ENCODE measurements at regions not wholly inside any gene's neighbourhood (a gene's known extent, or its start where the extent isn't known, plus 50 kb on each side); places are given as distances from the start of the nearest gene placed in this dataset.
"Not testable (repeated sequence)": the region's sequence is repeated elsewhere in the genome, so short reads cannot be mapped to it uniquely, and the experiment has no call there.

- TF ChIP-seq CTCF (IDR thresholded peaks at IDR 0.05; ENCODE audit: low read depth, low read length) (no peak), EZH2phosphoT487 (IDR thresholded peaks at IDR 0.05; ENCODE audit: low read depth) (no peak)
- Histone ChIP-seq H3K4me1 (ENCODE audit: low read length) (no peaks in the 10 kb centered on the region), H3K79me2 (ENCODE audit: low read length) (no peaks in the 10 kb centered on the region), H3K27ac (ENCODE audit: low read length) (no peak overlapping the region), H4K20me1 (ENCODE audit: insufficient read depth, low read length) (no peaks in the 10 kb centered on the region), H3K27me3 (ENCODE audit: low read depth, low read length) (no peaks in the 10 kb centered on the region), H3K9ac (ENCODE audit: low read length) (no peak overlapping the region), H3K4me2 (ENCODE audit: low read length) (no peak overlapping the region), H3K9me3 (ENCODE audit: insufficient read depth, low read length) (no peaks in the 10 kb centered on the region), H3K4me3 (ENCODE audit: low read length) (no peak overlapping the region), H3K36me3 (replicated peaks; ENCODE audit: low read depth, low read length) (no peaks in the 10 kb centered on the region), H2AFZ (ENCODE audit: low read depth, low read length) (no peak overlapping the region)
These were observed 356.8 kb downstream of the NR4A2 start for GRCh38 chr2:155975734-155976133.

GRCh38 chr2:155972916-155973315, 359.6 kb downstream of the NR4A2 start:
- Histone ChIP-seq H3K36me3 (replicated peaks; ENCODE audit: low read depth, low read length) (no peaks in the 10 kb centered on the region), H4K20me1 (ENCODE audit: insufficient read depth, low read length) (no peaks in the 10 kb centered on the region), H3K4me1 (ENCODE audit: low read length) (no peaks in the 10 kb centered on the region), H3K4me2 (ENCODE audit: low read length) (no peak overlapping the region), H3K79me2 (ENCODE audit: low read length) (no peaks in the 10 kb centered on the region), H3K27me3 (ENCODE audit: low read depth, low read length) (no peaks in the 10 kb centered on the region), H2AFZ (ENCODE audit: low read depth, low read length) (no peak overlapping the region), H3K4me3 (ENCODE audit: low read length) (no peak overlapping the region), H3K9me3 (ENCODE audit: insufficient read depth, low read length) (no peaks in the 10 kb centered on the region), H3K9ac (ENCODE audit: low read length) (no peak overlapping the region), H3K27ac (ENCODE audit: low read length) (no peak overlapping the region)
- TF ChIP-seq EZH2phosphoT487 (IDR thresholded peaks at IDR 0.05; ENCODE audit: low read depth) (no peak), CTCF (IDR thresholded peaks at IDR 0.05; ENCODE audit: low read depth, low read length) (no peak)

GRCh38 chr2:155966064-155966471, 366.5 kb downstream of the NR4A2 start:
- H3K9ac ChIP-seq (ENCODE audit: low read length); H3K4me3 ChIP-seq (ENCODE audit: low read length); H3K4me1 ChIP-seq (ENCODE audit: low read length); H2AFZ ChIP-seq (ENCODE audit: low read depth, low read length); H3K9me3 ChIP-seq (ENCODE audit: insufficient read depth, low read length); H3K4me2 ChIP-seq (ENCODE audit: low read length); H3K27ac ChIP-seq (ENCODE audit: low read length); H4K20me1 ChIP-seq (ENCODE audit: insufficient read depth, low read length); H3K79me2 ChIP-seq (ENCODE audit: low read length); H3K36me3 ChIP-seq (replicated peaks; ENCODE audit: low read depth, low read length); H3K27me3 ChIP-seq (ENCODE audit: low read depth, low read length): not testable (repeated sequence)

- H2AFZ ChIP-seq (ENCODE audit: low read depth, low read length), result no peak overlapping the region
- no peaks in the 10 kb centered on the region for H4K20me1 ChIP-seq (ENCODE audit: insufficient read depth, low read length)
- no peak overlapping the region for H3K9ac ChIP-seq (ENCODE audit: low read length)
- H3K27me3 ChIP-seq (ENCODE audit: low read depth, low read length), result no peaks in the 10 kb centered on the region
- H3K27ac ChIP-seq (ENCODE audit: low read length), result no peak overlapping the region
- no peaks in the 10 kb centered on the region for H3K4me1 ChIP-seq (ENCODE audit: low read length)
- TF ChIP-seq CTCF (IDR thresholded peaks at IDR 0.05; ENCODE audit: low read depth, low read length), result no peak
- no peak for TF ChIP-seq EZH2phosphoT487 (IDR thresholded peaks at IDR 0.05; ENCODE audit: low read depth)
- H3K79me2 ChIP-seq (ENCODE audit: low read length), result no peaks in the 10 kb centered on the region
- no peak overlapping the region for H3K4me2 ChIP-seq (ENCODE audit: low read length)
- no peaks in the 10 kb centered on the region for H3K36me3 ChIP-seq (replicated peaks; ENCODE audit: low read depth, low read length)
- no peaks in the 10 kb centered on the region for H3K9me3 ChIP-seq (ENCODE audit: insufficient read depth, low read length)
- no peak overlapping the region for H3K4me3 ChIP-seq (ENCODE audit: low read length)
These were observed 367.0 kb downstream of the NR4A2 start for GRCh38 chr2:155965415-155966063.
